ENCODE measurements at regions not wholly inside any gene's neighbourhood (a gene's known extent, or its start where the extent isn't known, plus 50 kb on each side); places are given as distances from the start of the nearest gene placed in this dataset.
"Not testable (repeated sequence)": the region's sequence is repeated elsewhere in the genome, so short reads cannot be mapped to it uniquely, and the experiment has no call there.

DNA sequence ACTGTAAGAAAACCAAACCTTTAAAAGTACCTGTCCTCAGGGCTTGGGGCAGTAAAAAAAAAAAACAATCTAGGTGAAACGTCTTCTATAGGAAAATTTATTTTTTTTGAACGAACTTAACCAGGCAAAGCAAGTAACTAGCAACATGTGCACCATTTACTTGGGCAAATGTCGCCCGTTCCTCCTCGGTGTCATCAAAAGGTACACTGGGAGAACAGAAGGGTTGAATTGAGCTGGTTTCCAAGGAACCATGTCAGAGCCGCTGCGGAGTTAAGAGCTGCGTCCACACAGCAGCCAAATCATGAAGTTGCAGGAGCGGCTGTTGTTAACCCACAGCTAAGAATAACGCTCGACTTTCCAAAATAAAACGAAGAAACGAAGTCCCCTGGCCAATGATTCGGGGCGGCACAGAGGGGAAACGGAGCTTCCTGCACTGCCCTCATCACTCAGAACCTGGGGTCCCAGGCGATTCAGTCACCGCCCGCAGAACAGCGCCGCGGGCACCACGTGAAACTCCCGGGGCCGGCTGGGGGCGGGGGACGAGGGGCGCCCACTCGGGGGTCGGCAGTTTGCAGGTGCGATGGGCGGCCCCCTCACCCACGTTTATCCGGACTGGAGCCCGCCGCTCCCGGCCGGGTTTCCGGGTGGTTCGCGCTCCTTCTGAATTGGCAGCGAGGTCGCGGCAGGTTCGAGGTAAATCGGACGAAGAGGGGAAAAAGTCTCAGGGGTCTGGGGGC is 53.6 kb upstream of the PLGLB1 start:
- peak; percentile 7 for DNase-seq (ENCODE audit: low spot score)

DNA sequence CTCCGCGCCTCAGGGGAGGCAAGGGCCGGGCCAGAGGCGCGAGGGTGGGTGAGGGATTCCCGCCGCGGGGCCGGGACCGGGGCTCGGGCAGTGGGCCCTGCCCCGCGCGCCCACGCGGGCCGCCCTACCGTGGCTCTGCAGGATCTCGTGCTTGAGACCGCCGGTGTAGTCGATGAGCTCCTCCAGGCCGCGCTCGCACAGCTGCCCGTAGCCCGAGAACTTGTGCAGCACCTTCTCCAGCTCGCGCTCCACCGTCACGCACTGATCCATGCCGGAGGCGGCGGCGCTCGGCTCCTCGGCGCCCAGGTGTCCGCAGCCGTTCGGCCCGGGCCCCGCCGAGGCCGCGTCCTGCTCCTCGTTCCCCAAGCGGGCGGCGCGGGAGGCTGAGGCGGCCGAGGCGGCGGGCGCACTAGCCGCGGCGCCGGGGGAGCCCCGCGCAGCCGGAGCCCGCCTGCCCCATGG is 54.2 kb upstream of the PLGLB1 start:
- DNase-seq (ENCODE audit: low spot score), result peak; percentile 33

DNA sequence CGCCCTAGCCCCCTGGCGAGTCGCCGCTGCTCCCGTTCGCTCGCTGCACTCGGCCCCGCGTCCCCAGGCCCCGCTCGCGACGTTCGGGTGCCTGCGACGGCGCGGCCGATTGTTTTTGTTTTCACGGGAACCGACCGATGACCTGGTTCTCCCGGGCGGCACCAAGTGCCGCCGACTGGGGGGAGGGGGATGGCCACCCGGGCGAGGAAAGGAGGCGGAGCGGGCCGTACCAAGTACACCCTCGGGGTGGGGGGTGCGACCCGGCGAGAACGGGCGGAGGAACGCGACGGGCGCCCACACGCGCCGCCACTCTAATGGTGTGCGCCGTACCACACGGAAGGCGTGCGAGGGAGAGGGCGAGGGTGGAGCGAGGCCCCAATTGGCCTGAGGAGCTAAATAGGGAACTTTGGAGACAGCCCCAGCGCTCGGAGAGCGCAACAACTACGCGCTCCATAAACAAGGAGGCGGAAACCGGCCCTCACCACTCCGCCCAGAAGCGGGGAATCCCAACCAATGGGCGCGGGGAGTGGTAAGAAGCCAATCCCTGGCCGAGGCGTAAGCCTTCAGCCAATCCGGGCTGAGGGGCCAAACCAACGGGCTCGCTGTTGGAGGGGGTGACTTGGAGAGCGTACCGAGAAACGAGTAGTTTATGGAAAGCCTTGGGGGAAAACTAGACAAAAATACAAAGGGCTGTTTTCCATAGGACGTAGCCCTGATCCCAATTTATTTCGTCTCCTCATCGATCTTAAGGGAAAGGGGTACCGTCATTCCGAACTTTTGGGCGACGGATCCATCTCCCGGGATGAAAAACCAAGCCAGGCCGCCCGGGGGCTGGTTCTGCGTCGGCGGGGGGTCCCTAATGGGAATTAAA is 54.8 kb upstream of the PLGLB1 start:
- peak; percentile 84 for DNase-seq (ENCODE audit: low spot score)

DNA sequence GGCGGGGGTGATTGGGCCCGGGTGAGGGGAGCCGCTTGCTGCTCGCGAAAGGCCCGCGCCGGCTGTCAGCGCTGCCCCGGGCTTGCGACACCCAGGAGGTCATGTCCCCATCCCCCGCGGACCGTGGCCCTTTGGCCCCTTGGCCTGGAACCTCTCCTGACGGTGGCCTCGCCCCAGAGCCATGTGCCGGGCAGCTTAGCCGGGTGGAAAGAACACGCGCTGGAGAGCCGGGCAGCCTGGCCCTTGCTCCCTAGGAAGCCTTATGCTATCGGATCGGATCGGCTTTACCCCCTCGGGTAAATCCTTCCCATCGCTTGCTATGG is 55.4 kb upstream of the PLGLB1 start:
- DNase-seq (ENCODE audit: low spot score), result not testable (repeated sequence)

DNA sequence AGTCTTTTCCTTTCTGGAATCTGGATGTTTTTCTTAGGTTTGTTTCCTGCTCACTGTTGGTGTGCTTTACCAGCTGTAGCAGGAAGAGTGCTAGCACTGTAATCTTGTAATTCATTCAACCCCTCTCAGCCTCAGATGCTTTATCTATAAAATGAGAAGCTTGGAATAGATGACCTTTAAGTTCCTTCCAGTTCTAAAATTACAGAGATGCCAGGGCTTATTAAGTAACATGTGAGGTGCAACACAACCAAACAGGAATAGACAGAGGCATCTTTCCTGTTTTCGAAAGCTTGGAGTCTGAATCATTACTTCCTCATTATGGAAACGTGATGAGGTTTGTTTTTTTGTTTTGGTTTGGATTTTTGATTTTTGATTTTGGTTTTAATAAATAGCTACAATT is 60.1 kb upstream of the PLGLB1 start:
- not testable (repeated sequence) for DNase-seq (ENCODE audit: low spot score)

DNA sequence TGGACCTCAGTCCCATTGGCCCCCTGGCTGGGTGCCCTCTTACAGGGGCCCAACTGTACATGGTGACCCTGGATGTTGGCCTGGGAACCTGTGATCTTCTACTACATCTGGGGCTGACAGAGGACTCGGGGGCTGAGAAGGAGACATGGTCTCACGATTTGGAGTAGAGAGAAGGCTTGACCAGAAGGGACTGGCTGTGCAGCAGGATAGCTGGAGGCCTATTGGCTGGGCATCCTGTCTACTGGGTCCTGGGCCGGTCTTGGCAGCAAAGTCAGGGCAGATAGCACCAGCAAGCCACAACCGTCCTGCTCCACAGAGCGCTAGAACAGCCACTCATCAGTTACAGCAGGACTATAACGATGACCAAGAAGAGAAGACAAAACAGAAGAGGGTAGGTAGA is 66.4 kb upstream of the PLGLB1 start:
- DNase-seq (ENCODE audit: low spot score), result not testable (repeated sequence)

DNA sequence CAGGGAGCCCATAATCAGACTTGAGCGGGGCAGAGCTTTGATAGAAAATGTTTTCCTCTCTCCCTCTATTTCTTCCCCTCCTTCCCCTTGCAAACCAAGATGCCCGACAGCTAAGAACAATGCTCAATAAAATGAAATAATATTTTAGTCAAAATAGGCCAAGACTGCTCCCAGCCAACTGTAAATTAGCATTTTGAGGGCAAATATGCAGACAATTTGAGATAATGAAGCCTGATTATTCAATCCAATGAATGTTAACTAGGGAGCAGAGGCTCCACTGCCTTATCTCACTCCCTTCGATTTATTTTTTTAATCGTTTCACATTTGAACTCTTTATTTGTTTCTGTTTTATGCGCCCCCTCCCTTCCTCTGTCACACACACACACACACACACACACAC is 67.8 kb upstream of the PLGLB1 start:
- not testable (repeated sequence) for DNase-seq (ENCODE audit: low spot score)

DNA sequence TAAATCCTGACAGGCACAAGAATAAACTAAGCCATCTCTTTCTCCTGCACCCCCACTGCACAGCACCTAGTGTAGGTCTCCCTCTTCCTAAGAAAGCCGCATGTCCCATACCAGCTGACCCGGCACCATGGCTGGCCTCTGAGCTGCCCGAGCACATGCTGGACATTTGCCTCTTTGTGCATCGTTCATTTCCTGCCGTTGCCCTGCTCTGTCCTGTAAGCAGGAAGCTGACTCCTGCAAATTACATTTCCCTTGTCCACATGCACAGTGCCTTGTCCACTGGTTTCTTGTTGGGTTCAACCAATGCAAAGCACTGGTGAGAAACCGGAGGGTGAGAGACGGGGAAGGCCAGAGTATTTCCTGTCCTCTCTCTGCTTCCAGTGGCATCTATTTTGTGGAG is 71.6 kb upstream of the PLGLB1 start:
- DNase-seq (ENCODE audit: low spot score), result not testable (repeated sequence)

DNA sequence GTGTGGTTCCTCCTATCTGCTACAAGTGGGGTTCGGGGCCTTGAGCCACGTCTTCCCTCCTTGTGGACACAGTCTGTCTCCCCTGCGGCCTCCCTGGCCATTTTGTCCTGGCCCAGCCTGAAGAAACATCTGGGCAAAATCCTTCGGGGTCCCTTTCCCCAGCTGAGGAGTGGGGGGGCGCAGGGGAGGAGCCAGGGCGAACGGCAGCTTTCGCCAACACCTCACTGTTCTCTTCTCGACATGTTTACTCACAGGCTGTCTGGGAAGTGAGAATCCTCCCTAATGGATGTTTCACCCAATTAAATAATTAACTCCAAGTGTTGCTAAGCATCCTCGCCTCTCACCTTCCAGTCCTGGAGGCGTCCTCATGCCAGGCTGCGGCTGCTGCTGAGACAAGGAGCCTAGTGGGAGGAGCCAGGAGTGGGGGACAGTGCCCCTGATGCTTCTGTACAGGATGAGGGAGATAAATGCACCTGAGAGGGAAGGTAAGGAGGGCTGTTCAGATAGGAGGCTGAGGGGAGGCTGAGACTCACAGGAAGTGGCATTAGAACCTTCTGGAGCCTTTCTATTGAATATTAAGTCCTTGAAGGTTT is 72.4 kb upstream of the PLGLB1 start:
- DNase-seq (ENCODE audit: low spot score), result not testable (repeated sequence)

DNA sequence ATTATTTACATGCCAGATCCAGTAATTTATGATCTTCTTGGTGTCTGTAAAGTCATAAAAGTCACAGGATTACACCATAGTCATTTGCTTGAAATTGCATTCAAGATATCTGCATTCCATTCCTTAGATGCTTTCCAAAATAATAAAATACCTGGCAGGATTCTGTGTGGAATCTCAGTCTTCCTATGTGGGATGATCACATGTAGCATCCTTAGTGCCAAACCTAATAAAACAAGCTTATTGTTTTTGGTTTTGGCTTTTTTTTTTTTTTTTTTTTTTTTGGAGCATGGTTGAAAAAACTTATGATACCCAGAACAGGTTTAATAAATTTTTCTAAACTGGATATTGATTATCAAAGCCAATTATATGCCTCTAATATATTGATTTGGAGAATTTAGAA is 74.2 kb upstream of the PLGLB1 start:
- DNase-seq (ENCODE audit: low spot score), result not testable (repeated sequence)

DNA sequence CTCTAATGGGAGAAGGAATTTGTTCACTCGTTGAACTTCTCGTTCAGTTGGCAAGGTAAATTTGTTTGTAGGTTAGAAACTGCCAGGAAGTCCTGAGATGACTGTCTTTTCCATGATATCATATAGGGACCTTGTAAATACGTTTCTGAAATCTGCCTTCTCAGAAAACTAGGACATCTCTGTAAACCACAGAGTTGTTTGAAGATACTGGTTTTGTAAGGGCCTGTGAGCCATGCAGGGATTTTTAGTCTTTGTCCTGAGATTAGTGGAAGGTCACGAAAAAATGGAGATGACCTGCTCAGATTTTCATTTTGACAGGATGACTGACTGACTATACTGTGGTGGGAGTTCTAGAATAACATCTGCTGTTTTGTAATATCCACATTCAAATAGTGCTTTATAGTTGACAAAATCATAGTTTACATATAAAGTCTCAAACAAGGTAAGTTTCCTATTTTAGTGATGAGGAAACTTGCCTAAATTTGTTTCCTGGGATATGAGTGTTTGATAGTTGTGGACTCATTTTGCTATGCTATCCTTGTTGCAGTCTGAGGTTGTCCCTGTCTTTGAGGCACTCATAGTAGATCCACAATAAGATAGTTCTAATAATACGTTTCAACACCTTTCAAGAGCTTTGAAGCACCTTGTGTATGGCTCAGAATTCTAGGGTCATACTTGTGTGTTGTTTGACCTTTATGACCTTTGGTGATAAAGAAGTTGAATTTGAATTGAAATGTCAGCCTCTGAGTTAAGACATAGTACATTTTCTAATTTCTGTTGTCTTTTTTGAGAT is 107.3 kb upstream of the PLGLB1 start:
- DNase-seq (ENCODE audit: low spot score), result not testable (repeated sequence)

DNA sequence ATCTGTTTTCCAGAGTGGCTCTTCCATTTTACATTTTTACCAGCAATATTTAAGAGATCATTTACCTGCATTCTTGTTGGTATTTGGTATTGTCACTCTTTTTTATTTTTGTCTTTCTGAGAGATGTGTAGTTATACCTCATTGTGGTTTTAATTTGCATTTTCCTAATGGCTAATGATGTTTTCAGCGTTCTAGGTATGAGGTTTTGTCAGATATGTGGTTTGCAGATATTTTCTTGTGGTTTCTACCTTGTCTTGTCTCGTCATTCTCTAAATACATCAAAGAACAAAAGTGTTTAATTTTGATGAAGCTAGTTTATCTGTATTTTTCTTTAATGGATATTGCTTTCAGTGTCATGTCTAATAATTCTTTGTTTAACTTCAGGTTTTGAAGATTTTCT is 110.9 kb upstream of the PLGLB1 start:
- not testable (repeated sequence) for DNase-seq (ENCODE audit: low spot score)

DNA sequence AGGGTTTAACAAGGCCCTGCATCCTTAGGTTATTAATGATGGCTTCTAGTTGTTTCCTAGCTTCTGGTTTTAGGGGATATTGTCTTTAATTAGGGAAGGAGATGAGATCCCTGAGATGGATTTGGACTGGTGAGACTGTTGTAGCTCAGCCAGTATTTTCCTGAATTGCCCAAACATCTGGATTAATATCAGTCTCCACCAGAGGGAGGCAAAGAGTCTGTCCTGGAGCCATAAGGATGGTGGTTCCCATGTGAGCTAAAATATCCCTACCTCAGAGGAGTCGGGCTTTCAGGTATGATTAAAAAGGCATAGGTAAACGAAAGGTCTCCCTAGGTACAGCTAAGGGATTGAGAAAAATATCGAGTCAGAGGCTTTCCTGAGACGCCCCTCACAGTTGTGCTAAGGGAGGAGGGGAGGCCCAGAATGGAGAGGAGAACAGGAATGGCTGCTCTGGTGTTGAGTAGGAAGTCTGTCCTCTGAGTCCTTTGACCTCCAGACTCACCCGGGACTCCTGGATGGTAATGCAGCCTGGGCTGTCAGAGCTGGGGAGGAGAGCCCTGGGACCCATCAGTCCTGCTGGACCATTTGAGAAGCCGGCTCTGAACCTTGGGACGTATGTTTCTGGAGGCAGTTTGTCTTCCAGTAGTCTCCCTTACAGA is 130.3 kb upstream of the PLGLB1 start:
- not testable (repeated sequence) for DNase-seq (ENCODE audit: low spot score)

DNA sequence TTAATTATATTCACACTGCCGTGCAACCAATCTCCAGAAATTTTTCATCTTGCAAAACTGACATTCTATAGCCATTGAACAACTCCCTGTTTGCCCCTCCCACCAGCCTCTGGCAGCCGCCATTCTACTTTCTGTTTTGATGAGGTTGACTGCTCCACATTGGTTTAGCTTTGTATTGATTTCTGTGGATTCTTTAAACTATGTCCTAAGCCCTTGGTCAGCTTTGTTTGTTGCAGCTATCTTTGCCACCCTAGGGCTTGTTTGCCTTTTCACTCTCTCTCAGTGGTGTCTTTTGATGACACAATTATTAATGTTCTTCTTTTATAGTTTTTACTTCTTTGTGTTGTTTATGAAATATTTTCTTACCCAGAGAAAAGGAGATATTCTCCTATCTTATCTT is 152.8 kb upstream of the PLGLB1 start:
- DNase-seq (ENCODE audit: low spot score), result not testable (repeated sequence)

DNA sequence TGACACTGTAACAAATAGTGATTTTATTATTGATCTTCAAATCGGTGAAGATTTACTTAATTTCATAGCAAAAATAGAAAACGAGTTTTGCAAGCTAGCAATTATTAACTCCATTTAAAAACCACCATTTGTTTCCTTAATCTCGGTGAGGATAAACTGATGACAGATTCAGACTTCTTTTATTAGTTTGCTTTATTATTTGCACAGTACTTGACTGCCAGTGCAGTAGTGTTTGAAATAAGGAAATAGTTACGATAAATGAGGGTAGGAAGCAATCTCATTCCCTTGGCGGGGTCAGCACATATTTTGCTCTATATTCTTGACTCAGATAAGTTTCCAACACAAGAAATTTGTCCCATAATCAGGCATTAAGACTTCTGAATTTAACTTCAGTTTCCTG is 161.7 kb upstream of the PLGLB1 start:
- DNase-seq (ENCODE audit: low spot score), result not testable (repeated sequence)

DNA sequence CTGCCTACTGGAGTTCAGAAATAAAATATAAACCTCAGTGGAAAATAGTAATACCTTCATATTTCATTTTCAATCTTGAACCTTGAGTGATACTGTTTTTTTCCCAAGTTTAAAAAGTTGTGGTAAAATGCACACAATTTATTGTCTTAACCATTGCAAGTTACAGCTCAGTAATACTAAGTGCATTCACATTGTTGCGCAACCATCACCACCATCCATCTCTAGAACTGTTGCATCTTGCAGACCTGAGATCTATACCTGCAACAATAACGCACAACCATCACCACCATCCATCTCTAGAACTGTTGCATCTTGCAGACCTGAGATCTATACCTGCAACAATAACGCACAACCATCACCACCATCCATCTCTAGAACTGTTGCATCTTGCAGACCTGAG is 162.6 kb upstream of the PLGLB1 start:
- DNase-seq (ENCODE audit: low spot score), result not testable (repeated sequence)

DNA sequence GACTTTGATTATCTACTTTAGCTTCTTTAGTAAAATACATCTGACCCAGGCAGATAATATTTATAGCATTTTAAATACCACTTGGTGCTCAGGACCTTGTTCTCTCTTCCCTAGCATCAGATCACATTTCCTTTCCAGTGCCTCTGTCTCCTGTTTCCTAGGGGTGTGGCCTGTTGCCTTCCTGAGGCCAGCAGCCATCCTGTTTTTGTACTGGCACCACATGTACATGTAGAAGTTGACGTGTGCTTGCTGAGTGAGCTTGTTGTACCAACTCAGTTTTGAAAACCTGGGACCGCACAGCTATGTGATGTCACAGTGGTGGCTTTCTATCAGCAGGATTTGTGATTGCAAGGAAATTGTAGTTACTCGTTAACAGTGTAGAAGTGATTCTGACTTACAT is 167.6 kb upstream of the PLGLB1 start:
- not testable (repeated sequence) for DNase-seq (ENCODE audit: low spot score)

DNA sequence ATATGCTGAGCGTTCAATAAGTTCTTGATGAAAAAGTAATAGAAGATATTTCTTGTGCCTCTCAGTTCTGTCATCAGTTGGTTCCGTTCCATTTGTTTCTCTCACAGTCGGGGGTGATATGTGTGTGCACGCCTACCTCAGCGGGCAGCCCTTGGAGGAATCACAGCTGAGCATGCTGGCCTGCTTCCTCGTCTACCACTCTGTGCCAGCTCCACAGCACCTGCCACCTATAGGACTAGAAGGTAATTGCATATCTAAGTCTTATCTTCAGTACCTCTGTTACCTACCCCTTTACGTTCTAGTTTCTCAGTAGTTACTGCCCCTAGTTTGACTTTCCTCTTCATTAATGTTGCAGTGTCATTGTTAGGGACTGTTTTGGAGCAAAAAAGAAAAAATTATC is 171.7 kb upstream of the PLGLB1 start:
- not testable (repeated sequence) for DNase-seq (ENCODE audit: low spot score)

DNA sequence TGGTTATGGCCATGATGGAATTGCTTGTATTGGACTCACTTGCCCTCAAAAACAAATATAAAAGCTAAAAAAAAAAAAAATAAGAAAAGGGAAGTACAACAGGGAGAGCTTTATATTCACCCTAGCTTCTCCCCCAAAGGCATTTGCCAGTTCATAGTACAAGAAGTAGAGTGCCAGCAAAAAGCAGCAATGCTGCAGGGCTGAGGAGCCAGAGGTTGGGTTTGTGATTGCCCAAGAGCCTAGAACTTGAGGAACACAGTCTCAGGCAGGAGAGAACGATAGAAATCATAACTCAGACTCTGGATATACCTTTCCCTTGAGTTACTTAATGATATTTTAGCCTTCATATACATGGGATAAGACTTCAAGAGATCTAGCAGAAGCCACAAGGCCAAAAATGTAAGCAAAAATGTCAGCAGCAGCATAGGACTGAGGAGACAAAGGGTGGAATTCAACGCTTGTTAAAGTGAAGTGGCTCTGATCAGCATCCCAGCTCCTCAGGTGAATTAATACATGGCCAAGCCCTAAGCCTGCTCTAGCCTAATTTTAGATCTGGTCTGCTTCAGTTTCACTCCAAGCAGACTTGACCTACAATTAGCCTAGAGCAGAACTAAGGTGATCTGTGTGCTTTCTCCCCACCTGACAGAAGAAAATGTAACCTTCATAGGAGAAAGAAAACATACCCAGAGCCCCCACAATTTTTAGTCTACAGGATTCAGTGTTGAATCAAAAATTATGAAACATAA is 172.8 kb upstream of the PLGLB1 start:
- not testable (repeated sequence) for DNase-seq (ENCODE audit: low spot score)

DNA sequence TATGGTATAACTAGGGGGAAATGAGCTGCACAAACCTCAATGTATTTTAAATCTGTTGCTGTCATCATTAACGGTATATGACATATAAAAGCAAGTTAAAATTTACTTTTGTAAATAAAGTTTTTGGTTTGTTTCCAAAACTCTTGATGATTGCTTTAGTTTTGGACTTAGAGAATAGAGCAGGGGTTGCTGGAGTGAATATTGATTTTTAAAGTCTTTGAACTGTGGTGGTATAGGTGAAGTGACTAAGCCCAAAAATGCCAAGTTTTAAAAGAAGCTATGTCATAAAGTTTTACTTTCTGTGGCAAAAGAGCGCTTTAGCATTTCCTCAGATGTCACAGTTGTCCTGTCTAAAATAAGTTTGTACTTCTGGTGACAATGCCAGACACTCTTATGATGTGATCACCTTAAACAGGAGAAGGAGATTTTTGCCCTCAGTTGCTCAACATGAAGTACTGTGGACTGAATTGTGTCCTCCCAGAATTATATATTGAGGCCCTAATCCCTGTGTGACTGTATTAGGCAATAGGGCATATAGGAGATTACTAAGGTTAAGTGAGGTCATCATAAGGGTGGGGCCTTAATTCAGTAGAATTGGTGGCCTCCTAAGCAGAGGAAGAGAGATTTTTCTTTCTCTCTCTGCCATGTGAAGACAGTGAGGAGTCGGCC is 175.2 kb upstream of the PLGLB1 start:
- not testable (repeated sequence) for DNase-seq (ENCODE audit: low spot score)
